Transverse colon (tissue), 4 donors: ENCODE measurements at regions not wholly inside any gene's neighbourhood (a gene's known extent, or its start where the extent isn't known, plus 50 kb on each side); places are given as distances from the start of the nearest gene placed in this dataset.

ENCODE experiments used
- DNase-seq: peaks from one replicate; pipeline ENCODE4 v3.0.0-alpha.2; 2019
- H3K27ac ChIP-seq, 4 donors: fragments of 200-600 bp; sonication (generic); 2 replicates each; pipeline ENCODE4 v1.5.1; 2016 to 2018; ENCODE audit warnings: inconsistent platforms in 4 of 4
- H3K27me3 ChIP-seq: fragments of 200-600 bp; sonication (generic); 2 replicates; pipeline ENCODE4 v1.5.1; 2017; ENCODE audit warnings: inconsistent platforms
- H3K36me3 ChIP-seq, 4 donors: fragments of 200-600 bp; sonication (generic); 2 replicates each; pipeline ENCODE4 v1.5.1; 2017 to 2019; ENCODE audit warnings: inconsistent platforms in 4 of 4
- H3K4me1 ChIP-seq, 4 donors: fragments of 200-600 bp; sonication (generic); 2 replicates each; pipeline ENCODE4 v1.5.1; 2017 to 2020; ENCODE audit warnings: inconsistent platforms in 4 of 4
- H3K4me3 ChIP-seq, 4 donors: fragments of 200-600 bp; sonication (generic); 1 replicate in 1 of 4; 2 replicates in 3 of 4; pipeline versions ENCODE4 v1.5.1 to v1.6.1; 2017 to 2019; ENCODE audit warnings: inconsistent platforms in 4 of 4
- H3K9me3 ChIP-seq, 2 donors: fragments of 200-600 bp; sonication (generic); 2 replicates each; pipeline ENCODE4 v1.5.1; 2017 to 2019; ENCODE audit warnings: inconsistent platforms in 2 of 2
- CTCF ChIP-seq, 5 experiments: fragments of 200-600 bp in 3 of 5; fragments of 450-650 bp in 2 of 5; sonication (generic) in 3 of 5; IDR thresholded peaks; 1 replicate in 2 of 5; 2 replicates in 3 of 5; pipeline ENCODE4 v1.5.1; 2016 to 2017; ENCODE audit warnings: antibody characterized with exemption in 5 of 5, inconsistent platforms in 3 of 5, mild to moderate bottlenecking in 2 of 5, moderate library complexity in 1 of 5
- EP300 ChIP-seq: sonication (generic); formaldehyde crosslinking; IDR thresholded peaks from one replicate; pipeline ENCODE4 v1.6.1; 2017; ENCODE audit warnings: antibody characterized with exemption, low read depth
- POLR2A ChIP-seq: fragments of 450-650 bp; IDR thresholded peaks from one replicate; pipeline ENCODE4 v1.6.1; 2016; ENCODE audit warnings: antibody characterized with exemption, mild to moderate bottlenecking, moderate library complexity
- POLR2AphosphoS5 ChIP-seq, 3 donors: sonication (generic); formaldehyde crosslinking; IDR thresholded peaks; one replicate each; pipeline ENCODE4 v1.6.1; 2016; ENCODE audit warnings: antibody characterized with exemption in 3 of 3
- WGBS, 2 donors: methylation state at CpG; one replicate each; pipeline ENCODE4 v1.1.5; 2018; ENCODE audit warnings: low coverage in 1 of 2; 5-methylcytosine and 5-hydroxymethylcytosine counted together
- in situ Hi-C, 4 donors: fragments of 200-750 bp; cut with MboI; loops; one replicate each; pipeline versions ENCODE4 v1.15.0 to v1.15.1; 2017; ENCODE audit warnings: low sequenced_read_pairs in 3 of 4, low pct_ligation_motif_present in 1 of 4, low pct_unique_long_range_greater_than_20kb in 1 of 4
- intact Hi-C: fragments of 100-400 bp; cut with DNase I; formaldehyde crosslinking; loops from one replicate; pipeline ENCODE4 v1.15.1; 2023; ENCODE audit warnings: low total_unique reads

GRCh38 chr12:131383291-131383690 lies 327.6 kb upstream of the SFSWAP start:
- intact Hi-C loops (no loop called here), in situ Hi-C loops (no loop called here)
- H3K4me1 ChIP-seq, result no peaks in the 10 kb centered on the region
- DNase-seq, result no peak
- no peaks in the 10 kb centered on the region for H3K9me3 ChIP-seq
- H3K4me3 ChIP-seq, result no peak overlapping the region
- no peaks in the 10 kb centered on the region for H3K36me3 ChIP-seq
- peaks cover 33% of the 10 kb centered on the region for H3K27me3 ChIP-seq
- no peak overlapping the region for H3K27ac ChIP-seq
- 78% methylated on average over 9 of the region's 9 CpGs; no CpG with 5 or more reads in 1 of the 2 donors for WGBS, 2 donors
- TF ChIP-seq POLR2A, result no peak
- TF ChIP-seq POLR2AphosphoS5 (IDR thresholded peaks at IDR 0.05), result no peak
- no peak for TF ChIP-seq EP300
- no peak for TF ChIP-seq CTCF (IDR thresholded peaks at IDR 0.05)

- Histone ChIP-seq H3K4me1 (no peaks in the 10 kb centered on the region), H3K9me3 (no peaks in the 10 kb centered on the region), H3K36me3 (no peaks in the 10 kb centered on the region), H3K4me3 (no peak overlapping the region), H3K27ac (no peak overlapping the region), H3K27me3 (peaks cover 33% of the 10 kb centered on the region)
- in situ Hi-C loops, result no loop called here
- WGBS, 2 donors, result 50% methylated on average over 16 of the region's 21 CpGs; no CpG with 5 or more reads in 1 of the 2 donors
- intact Hi-C loops, result no loop called here
- no peak for DNase-seq
- TF ChIP-seq POLR2AphosphoS5 (IDR thresholded peaks at IDR 0.05) (no peak), POLR2A (no peak), CTCF (IDR thresholded peaks at IDR 0.05) (no peak), EP300 (no peak)
Measured at GRCh38 chr12:131383741-131384543, 326.9 kb upstream of the SFSWAP start.

- no peak overlapping the region for H3K4me3 ChIP-seq
- in situ Hi-C loops, result no loop called here
- peaks cover 27% of the 10 kb centered on the region for H3K27me3 ChIP-seq
- H3K9me3 ChIP-seq, result no peaks in the 10 kb centered on the region
- H3K4me1 ChIP-seq, result no peaks in the 10 kb centered on the region
- TF ChIP-seq POLR2AphosphoS5 (IDR thresholded peaks at IDR 0.05) (no peak), EP300 (no peak), POLR2A (no peak), CTCF (IDR thresholded peaks at IDR 0.05) (no peak)
- intact Hi-C loops, result no loop called here
- no peaks in the 10 kb centered on the region for H3K36me3 ChIP-seq
- no peak overlapping the region for H3K27ac ChIP-seq
- 51 to 60% methylated on average over 2 to 8 of the region's 8 CpGs for WGBS, 2 donors
- no peak for DNase-seq
Measured at GRCh38 chr12:131384544-131384855, 326.4 kb upstream of the SFSWAP start.

GRCh38 chr12:131385313-131386166 lies 325.4 kb upstream of the SFSWAP start:
- Histone ChIP-seq H3K9me3 (no peaks in the 10 kb centered on the region), H3K4me3 (no peak overlapping the region), H3K36me3 (no peaks in the 10 kb centered on the region), H3K4me1 (no peaks in the 10 kb centered on the region), H3K27me3 (peaks cover 27% of the 10 kb centered on the region), H3K27ac (no peak overlapping the region)
- no peak for DNase-seq
- no peak for TF ChIP-seq EP300
- no peak for TF ChIP-seq POLR2A
- TF ChIP-seq CTCF (IDR thresholded peaks at IDR 0.05), result no peak
- no peak for TF ChIP-seq POLR2AphosphoS5 (IDR thresholded peaks at IDR 0.05)
- 74% methylated on average over 26 of the region's 26 CpGs; no CpG with 5 or more reads in 1 of the 2 donors for WGBS, 2 donors
- intact Hi-C loops (no loop called here), in situ Hi-C loops (no loop called here)
